ENCODE measurements at regions not wholly inside any gene's neighbourhood (a gene's known extent, or its start where the extent isn't known, plus 50 kb on each side); places are given as distances from the start of the nearest gene placed in this dataset.

DNA sequence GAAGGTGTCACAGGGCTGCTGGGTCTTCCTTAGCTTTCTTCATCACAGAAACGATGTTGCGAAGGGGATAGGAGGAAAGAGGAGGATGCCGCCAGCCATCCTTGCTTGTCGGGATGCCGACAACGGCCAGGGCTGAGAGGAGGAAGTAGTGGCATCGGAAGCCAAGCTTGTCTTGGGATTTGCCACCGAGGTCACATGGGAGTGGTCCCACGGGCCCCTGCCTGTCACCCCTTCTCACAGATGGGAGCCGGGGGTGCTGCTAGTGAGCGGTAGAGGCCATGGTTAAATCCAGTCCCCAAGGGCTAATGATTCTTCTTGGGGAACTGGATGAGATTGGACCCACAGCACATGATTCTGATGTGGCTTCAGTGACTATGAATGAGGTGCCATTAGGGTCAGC, 1375.8 kb downstream of the BRD1 start:
- no peak for DNase-seq

DNA sequence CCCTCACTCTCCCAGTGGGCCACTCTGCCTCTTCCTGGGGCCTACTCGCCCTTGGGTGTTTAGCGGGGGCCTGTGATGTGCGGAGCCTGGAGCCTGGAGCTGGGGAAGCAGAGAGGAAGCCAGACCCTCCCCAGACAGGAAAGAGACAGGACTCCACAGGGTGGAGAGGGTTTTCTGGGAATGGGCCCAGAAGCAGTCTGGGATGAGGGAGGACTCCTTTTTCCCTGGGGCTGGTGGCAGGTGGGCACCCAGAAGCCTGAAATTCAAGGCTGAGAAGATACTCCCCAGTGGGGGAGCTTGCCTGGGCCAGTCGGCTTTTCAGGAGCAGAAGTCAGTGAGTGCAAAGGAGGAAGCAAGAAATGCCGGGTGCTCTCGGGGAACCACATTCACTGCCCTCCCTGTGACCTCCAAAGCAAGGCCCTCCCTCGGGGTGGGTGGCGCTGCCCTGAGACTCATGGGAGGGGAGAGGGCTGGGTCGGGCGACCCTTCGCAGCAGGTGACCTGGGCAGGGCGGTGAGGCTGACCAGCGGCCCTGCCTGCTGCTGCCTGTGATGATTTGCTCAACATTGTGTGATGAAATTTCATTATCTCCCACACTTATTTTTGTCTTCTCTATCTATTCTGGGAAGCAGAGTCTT, 1377.4 kb downstream of the BRD1 start:
- no peak for DNase-seq

DNA sequence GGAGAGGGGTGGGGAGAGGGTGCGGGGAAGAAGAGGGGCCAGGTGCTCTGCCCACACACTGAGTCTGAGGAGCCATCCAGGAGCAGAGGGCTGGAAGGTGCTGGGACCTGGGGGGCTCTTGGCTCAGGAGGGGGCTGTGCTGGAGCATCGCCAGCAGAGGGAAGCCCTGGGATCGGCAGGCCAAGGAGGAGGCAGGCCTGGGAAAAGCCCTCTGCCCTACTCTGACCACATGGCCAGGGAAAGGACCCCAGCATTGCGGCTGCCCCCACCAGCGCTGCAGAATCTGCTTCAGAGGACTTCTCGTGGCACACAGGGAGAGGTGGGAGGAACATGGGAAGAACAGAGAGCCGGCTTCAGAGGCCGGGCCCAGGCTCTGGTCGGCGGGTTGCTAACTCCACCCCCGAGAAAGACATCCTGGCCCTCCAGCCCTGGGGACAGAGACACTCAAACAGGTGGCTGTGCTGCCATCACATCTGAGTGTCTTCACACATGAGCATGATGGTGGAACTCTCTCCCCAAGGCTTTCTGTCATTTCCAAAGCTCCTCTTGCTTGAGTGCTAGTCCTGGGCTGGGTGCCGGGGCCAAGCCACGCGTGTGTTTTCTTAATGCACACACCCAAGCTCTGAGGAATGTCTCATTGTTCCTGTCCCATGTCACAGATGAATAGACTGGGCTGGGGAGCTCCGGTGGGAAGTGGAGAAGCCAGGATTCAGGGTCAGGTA, 1378.0 kb downstream of the BRD1 start:
- no peak for DNase-seq

DNA sequence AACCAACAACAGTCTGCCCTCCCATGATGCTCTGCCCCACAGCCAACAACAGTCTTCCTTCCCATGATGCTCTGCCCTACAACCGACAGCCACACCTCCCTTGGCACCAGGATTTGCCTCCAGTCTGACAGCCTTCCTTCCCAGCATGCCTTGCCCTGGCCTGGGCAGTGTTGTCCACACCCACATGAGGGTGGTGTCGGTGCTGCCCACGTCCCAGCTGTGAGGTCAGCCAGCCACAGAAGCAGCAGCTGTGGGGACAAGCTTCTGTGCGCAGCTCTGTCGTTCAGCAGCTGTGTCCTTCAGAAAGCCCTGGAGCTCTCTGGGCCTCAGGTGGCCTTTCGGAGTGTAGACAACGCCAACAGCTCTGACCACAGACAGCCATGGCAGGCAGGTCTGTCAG, 1378.9 kb downstream of the BRD1 start:
- no peak for DNase-seq

DNA sequence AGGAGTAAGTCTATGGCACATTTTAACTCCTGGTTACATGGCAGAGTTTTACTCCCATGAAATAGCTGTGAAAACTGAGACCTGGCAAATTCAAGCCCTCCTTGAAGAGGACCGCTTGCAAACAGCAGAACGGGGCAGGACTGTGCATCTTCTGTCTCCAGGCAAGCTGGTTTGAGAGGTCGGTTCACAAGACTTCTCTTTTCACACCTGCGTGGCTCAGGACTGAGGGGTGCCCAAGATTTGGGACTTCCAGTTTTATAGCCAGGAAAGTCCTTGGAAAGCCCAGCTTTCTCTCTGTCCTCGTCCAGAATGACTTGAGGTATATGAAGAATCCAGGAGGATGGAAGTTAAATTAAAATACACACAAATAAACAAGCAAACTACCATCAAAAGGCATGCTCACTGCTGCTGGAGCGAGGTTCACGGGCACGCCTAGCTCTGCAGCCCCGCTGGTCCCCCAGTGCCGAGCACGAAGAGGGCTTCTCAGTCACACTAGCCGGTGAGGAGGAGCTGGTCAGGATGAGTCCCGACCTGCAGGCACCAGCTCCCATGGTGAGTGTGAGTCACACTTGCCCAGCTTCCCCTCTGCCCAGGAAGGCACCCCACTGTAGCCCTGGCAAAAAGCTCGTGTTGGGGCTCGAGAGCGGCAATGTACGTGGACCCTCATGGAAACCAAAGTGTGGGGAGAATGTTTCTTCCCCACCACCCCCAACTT, 1382.4 kb downstream of the BRD1 start:
- DNase-seq, result no peak

DNA sequence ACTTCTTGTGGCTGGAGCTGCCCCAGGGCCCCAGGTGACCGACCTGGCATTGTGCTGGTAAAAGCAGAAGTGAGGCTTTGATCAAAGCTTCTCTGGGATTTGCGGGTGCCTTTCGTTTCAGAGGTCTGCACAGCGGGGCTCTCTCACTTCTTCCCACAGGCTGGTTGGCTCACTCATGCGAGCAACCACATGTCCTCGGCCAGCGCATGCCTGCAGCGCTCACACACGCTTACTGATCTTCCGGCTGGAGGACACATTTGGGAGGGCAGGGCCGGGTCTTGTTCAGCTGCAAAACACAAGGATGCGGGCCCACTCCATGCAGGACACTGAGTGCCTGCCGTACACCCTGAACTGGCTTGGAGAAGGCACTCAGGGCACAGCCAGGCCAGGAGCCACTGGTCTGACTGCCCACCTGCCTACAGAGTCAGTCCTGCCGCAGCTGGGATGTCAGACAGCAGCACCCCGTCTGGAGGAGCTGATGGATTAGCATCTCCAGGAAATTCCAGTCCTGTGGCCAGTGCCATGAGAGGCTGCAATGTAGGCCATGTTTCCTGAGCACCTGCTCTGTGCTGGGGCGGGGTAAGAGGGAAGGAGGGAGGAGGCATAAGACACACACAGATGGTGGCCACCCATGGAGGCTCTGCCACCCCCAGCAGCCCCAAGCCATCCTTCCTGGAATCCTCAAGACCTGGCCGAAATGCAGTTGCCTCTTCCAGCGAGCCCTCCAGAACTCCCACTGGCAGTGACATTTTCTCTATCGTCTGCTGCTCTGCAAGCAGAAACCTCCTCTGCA, 1383.2 kb downstream of the BRD1 start:
- no peak for DNase-seq

DNA sequence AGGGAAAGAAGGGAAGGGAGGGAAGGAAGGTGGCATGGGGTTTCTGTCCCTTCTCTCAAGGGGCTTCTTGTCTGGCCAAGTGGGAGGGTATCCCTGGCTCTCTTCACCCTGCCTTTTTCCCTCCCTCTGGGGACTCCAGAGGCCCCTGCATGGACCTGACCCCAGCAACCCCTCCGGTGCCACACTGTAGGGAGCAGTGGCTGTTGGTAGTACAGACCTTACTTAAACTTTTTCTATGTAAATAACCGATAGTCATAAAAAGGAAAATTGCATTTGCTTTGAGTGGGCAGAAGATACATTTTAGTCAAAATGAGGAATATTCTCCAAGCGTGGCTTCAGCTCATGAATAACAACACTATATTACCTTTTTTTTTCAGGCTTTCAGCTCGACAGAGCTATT, 1384.0 kb downstream of the BRD1 start:
- no peak for DNase-seq

DNA sequence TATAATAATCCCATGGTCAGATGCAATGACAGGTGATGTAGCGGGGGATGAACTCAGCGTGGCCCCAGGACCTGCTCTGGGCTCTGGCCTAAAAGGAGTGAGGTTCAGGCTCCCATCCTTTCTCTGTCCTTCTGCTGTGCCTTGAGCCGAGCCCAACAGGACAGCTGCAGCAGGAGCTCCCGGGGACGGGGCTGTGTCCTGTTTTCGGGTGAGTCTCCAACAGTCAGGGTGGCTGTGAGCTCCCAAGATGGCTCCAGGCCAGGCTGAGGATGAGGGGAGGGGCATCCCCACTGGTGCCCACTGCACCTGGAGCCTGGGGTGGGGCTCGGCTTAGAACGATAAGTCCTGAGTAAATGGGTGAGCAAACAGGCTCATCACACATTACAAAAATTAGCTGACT, 1385.0 kb downstream of the BRD1 start:
- no peak for DNase-seq

DNA sequence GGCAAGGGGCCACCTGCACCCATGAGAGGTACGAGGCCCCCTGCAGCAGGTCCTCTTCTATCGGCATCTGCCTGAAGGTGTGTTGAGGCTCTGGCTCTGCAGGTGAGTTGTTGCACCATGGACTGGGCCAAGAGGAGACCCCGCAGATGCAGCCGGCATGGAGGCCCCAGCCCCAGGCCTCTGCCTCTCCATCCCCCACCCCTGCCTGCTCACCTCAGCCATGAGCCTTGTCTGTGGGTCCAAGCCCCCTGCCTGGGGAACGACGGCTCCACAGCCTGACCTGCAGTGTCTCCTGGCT, 1386.2 kb downstream of the BRD1 start:
- no peak for DNase-seq

DNA sequence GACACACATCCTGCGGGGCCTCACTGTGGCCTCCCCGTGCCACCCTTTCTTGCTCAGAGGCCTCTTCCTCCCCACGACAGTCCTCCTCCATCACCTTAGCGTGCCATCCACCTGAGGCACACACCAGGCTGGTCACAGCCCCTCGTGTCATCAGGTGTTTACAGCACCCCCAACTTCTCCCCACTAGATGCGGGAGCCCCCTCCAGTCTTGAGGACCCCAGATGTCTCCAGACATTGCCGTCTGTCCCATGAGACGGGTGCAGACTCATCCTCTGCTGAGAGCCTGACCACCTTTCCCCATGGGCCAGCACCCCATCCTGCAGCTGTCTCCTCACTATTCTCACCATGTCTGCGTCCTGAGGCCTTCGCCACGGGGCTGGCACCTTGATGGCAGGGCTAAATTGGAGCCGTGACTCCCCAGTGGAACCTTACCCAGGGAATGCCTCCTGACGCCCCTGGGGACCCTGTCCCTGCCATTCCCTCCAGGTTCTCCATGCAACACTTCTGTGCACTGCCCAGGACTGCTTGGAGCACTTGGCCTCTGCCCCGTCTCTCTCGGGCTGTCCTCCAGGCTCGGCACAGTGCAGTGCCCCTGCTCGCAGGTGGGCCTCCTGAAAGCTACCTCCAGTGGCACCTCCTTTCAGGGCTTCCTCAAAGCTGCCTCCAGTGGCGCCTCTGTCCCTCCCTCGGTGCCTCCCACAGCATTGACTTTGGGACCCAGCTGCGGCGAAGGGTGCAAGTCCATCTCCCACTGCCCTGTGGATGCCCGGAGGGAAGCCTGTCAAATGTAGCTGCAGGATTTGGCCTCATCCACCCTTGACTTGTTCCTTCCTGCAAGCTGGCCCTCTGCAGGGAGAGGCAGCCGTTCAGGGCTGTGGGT, 1386.8 kb downstream of the BRD1 start:
- no peak for DNase-seq

DNA sequence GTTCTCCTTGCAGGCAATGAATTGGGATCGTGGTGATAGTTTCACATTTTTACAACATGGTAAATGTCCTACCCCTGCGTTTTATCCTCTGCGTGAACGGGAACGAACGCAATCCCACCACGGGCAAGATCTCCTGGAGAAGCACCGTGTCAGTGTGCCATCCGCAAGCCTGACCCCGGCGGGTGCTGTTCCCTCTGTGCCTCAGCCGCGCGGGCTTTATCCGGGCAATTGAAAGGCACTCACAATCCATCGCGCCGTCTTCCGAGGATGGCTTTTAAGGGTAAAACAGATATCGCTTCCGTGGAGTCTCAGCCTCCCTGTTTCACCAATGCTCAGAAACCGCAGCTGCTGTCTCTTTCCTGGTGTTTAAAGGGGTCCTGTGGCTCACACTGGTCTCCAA, 1387.5 kb downstream of the BRD1 start:
- no peak for DNase-seq

DNA sequence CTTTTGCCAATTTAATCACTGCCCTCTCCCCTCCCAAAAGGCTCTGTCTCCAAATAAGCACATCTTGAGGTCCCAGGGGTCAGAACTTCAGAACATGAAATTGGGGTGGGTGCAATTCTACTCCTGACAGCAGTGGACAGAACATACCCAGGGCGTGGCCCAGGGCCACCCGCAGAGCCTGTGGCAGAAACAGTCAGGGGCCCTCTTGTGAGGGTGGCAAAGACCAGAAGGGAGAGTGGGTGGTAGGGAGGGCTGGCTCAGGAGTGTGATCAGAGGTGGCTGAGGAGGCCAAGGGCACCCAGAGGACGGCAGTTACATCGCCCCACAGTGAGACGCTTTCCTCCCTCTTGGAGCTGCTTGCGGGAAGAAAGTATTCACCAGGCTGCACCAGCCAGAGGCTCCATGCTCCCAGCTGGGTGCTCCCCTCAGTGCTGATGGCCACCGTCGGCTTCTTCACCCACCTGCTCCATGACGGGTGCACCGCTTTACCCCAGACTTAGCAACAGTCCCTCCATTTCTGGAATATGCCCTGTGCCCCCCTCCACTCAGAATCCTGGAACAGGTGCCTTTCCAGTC, 1388.0 kb downstream of the BRD1 start:
- no peak for DNase-seq

DNA sequence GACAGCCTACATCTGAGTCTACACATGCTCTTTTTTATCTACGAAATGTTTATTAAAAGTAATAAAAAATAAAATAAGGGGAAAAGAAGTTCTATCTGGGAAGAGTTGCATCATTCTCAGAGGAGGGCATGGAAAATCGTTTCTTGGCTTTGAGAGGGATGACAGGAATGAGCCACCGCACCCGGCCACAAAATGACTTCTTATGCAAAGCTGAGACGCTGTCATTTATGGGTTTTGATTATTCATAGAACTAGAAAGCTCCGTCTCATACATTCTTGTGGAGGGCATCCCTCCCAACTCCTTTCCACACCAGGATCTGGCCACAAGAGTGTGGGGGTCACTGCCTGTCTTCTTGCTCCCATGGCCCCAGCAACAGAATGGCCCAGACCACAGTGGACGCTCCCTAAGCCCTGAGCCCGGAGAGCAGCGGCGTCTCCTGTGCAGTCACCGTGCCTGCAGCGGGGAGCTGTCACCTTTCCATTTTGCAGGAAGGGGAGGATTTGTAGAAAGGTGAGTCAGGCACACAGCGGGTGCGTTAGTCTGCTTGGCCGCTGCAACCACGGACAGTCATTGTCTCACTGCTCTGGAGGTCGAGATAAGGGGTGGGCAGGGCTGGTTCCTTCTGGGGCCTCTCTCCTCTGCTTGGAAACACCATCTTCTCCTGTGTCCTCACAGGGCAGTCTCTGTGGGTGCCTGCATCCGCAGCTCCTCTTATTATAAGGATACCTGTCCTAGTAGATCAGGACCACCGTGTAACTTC, 1388.7 kb downstream of the BRD1 start:
- DNase-seq, result no peak

DNA sequence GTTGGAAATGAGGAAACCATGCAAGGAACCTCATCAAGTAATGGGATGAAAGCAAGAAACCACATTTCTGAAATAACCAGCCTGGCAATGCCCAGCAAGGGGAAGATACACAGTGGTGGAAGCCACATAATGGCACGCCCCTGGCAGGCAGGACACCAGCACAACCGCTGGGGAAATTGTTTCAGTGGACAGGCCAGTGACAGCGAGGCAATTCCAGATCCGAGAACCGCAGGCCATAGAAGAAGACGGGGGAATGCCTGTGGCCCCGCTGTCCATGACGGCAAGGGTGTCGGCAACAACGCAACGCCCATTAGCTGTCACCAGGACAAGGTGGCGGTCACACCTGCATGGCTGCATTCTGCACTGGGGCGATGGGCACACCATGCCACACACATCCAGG, 1389.6 kb downstream of the BRD1 start:
- no peak for DNase-seq

DNA sequence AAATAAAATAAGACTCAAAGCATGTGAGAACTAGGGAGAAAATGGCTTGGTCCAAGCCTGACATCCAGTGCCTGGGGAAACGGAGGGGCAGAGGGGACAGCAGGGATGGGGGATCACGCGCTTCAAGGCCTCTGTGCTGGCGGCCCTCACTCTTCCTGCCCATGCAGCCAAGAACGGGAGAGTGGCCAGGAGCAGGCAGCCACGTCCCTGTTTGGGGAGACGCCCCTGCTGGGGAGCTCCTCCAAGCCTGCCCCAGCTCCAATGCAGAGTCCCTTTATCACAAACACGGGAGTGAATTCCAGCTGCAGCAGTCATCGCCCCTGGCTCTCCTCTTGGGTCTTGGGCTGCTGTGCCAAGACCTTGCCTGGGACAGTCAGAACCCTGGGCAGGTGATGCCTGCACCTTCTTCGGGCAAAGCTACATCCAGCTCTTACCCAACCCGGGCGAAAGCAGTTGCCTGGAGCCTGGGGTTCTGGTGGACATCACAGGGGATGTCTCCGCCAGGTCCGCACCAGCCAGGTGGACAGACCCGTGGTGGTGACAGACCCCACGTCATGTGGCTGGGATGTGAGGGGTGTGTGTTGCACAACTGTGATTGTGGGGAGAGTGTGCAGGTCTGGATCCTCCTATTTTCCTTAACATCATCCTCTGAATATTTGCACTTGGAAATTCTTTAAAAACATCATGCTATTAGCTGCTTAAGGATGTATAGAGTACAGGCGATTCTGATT, 1391.3 kb downstream of the BRD1 start:
- DNase-seq, result no peak

DNA sequence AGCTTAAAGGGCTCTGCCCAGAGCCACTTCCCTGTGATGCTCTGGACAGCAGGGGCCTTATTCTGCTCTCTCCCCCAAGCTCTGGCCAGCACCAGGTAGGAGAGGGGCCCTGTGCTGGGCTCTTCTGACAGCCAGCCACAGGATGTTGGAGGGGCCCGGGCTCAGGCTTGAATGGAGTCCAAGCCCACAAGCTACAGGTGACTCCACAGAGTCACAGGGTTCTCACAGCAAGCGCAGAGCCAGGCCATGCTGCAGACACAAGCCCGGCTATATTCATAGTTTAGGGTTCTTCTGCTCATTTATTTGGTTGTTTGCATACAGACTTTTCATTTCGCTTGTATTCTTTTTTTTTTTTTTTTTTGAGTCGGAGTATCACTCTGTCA, 1392.8 kb downstream of the BRD1 start:
- DNase-seq, result no peak

DNA sequence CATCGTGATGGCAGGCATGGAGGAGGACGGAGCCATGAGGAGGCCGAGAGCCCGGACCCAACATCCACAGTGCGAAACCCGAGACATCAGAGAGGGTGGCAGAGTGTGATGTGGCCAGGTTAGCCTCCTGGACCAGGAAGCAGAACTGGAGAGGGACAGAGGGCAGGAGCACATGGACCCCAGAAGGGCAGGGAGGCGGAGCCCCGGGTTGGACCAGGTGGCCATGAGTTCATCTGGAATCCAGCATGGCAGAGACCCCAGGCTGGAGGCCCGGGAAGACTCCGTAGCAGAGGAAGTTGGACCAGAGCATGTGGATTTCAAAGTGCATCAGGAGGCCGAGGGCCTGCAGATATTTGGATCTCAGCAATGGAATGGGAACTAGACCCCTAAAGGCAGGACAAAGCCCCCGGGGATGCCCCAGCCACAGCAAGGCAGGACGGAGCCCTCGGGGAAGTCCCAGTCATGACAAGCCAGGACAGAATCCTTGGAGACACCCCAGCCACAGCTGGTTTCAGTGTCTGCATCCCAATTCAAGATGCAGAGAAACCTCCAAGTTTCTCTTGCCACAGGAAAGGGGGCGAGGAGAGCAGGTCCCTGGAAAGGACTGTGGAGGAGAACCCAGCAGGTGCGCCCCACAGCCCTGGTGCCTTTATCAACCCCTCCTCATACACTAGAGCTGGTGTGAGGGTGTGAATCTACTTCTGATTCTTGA, 1393.4 kb downstream of the BRD1 start:
- no peak for DNase-seq

DNA sequence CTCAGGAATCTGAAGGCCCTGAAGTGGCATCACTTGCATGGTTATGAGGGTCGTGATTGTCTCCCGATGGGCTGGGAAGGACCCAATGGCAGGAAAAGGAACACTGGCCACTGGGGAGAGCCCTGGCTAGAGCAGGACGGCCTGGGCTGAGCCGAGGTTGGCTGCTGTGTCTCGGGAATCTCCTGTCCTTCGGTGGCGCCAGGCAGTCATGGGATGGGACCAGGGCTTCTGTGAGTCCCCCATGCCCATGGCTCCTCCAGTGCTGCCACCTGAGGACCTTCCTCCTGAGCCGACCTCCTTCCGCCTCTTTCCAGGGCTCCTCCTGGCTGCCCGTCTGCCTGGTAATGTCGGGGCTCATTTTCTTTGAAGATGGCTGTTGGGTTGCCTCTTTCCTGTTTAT, 1394.0 kb downstream of the BRD1 start:
- DNase-seq, result no peak

DNA sequence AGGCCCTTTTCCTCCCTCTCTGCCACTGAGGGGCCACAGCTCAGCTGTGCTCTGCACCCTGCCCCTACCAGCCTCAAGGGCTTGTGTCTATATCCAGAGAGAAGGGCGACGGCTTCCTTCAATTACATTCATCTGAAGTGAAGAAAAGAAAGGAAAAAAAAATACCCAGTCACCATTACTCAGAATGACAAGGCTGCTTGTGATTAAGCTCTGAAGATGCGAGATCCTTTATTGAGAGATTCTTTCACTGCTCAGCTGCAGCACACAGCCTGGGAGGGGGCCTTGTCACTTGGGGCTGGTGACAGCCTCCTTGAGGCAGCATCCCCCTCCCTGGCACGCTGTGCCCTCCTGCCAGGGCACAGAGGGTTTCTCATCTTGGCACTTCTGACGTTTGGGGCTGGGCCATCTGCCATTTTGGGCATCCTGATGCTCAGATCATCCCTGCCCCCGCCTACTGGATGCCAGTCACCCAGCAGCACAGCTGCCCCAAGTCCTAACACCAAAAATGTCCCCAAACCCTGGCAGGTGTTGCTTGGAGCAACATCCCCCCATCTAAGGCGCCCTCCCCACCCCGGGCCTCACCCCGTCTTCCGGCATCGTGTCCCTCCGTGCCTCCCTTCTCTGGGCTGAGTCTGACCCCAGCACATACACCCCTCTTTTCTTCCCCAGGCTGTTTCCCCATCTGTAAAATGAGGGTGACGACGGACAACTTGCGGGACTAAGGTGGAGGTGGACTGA, 1394.7 kb downstream of the BRD1 start:
- DNase-seq, result no peak

Measured in dermis blood vessel endothelial cell (primary cell).